ENCODE measurements at regions not wholly inside any gene's neighbourhood (a gene's known extent, or its start where the extent isn't known, plus 50 kb on each side); places are given as distances from the start of the nearest gene placed in this dataset.

DNA sequence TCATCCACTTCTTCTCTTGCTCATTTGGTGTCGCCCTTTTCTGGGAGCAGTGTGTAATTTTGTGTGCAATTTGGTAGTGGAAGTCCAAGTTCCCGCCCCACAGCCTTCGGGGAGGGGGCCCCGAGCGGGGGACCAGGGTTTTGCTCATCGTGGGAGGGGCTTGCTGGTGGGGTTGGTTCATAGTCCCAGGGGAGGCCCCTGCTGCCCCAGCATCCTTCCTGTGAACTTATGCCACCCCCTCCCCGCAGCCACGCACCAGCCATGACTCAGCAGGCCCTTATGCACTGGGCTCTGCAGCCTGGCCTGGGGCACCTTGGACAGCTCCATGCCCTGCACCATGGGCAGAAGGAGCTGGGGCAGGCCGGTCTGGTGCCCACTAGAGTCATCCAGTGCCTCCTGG, 1183.6 kb downstream of the BRD1 start:
- no peak overlapping the region for H3K4me3 ChIP-seq (ENCODE audit: control insufficient read depth, low read depth, low read length)
- DNase-seq (ENCODE audit: low read depth): no peak
- TF ChIP-seq, protein P1, sequence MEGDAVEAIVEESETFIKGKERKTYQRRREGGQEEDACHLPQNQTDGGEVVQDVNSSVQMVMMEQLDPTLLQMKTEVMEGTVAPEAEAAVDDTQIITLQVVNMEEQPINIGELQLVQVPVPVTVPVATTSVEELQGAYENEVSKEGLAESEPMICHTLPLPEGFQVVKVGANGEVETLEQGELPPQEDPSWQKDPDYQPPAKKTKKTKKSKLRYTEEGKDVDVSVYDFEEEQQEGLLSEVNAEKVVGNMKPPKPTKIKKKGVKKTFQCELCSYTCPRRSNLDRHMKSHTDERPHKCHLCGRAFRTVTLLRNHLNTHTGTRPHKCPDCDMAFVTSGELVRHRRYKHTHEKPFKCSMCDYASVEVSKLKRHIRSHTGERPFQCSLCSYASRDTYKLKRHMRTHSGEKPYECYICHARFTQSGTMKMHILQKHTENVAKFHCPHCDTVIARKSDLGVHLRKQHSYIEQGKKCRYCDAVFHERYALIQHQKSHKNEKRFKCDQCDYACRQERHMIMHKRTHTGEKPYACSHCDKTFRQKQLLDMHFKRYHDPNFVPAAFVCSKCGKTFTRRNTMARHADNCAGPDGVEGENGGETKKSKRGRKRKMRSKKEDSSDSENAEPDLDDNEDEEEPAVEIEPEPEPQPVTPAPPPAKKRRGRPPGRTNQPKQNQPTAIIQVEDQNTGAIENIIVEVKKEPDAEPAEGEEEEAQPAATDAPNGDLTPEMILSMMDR (IDR thresholded peaks at IDR 0.05; ENCODE audit: control insufficient read depth, insufficient read depth, low read depth, low read length, missing control alignments): no peak

DNA sequence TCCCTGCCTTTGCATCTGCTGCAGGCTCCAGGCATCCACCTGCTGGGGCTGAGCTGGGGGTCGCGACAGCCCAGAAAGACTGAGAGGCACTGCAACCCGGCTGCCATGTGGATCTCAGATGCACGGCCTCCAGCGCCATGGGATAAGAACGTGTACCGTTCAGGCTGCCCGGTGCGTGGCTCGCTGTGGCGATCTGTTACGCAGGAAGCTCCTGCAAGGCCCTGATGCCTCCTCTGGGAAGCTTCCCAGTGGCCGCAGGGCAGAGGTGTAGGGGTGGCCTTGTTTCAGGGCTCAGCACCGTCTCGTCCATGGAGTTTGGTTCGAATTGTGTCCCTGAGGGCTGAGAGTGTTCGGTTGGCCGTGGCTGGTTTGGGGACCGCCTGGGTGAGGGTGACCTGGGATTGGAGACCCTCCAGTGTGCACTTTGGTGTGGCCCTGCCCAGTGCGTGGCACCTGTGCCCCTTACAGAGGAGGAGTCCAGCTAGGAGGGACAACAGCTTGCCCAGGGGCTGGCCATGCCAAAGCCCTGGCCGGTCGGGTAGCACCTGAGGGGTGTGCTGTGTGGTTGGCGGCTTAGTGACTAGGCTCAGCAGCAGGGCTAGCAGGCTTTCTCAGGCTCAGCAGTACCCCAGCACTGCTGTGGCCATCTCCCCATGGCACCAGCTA, 1184.5 kb downstream of the BRD1 start:
- no peak overlapping the region for H3K4me3 ChIP-seq (ENCODE audit: control insufficient read depth, low read depth, low read length)
- TF ChIP-seq, protein P1 (IDR thresholded peaks at IDR 0.05; ENCODE audit: control insufficient read depth, insufficient read depth, low read depth, low read length, missing control alignments): no peak
- DNase-seq (ENCODE audit: low read depth): no peak

DNA sequence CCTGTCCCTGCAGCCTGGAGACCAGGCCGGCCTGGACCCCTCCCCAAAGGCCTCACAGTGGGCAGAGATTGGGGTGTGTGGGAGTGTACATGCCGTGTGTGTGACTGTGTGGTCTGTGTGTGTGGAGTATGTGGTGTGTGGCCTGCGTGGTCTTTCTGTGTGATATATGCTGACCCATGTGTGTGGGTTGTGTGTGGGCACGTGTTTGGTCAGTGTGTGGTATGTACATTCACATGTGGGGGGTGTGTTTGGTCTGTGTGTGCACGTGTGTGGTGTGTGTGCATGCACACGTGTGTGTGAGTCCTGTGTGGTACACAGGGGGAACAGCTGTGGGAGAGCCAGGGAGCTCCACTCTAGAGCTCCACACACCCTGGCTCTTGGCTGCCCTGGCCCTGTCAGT, 1185.1 kb downstream of the BRD1 start:
- H3K4me3 ChIP-seq (ENCODE audit: control insufficient read depth, low read depth, low read length): no peak overlapping the region
- TF ChIP-seq, protein P1 (IDR thresholded peaks at IDR 0.05; ENCODE audit: control insufficient read depth, insufficient read depth, low read depth, low read length, missing control alignments): no peak
- DNase-seq (ENCODE audit: low read depth): no peak

DNA sequence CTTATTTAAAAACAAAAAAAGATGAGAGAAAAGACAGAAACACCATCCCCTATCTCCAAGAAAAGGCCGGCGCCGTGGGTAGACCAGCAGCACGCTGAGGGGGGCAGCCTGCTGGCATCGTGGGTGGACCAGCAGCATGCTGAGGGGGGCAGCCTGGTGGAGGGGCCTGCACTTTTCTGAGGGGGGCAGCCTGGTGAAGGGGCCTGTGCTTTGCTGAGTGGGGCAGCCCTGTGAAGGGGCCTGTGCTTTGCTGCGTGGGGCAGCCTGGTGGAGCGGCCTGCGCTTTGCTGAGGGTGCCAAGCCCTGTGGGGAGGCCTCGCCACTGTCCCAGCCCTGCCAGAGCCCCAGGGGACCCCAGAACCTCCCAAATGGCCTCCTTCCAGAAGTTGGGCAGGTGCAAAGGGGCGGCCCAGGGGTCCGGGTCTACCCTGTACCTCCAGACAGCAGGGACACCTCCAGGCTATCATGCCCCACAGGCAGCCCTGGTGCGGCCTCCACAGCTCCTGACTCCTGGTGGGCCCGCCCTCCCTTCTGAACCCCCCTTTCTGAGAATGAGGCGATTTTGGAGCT, 1185.7 kb downstream of the BRD1 start:
- TF ChIP-seq, protein P1 (IDR thresholded peaks at IDR 0.05; ENCODE audit: control insufficient read depth, insufficient read depth, low read depth, low read length, missing control alignments): no peak
- no peak overlapping the region for H3K4me3 ChIP-seq (ENCODE audit: control insufficient read depth, low read depth, low read length)
- no peak for DNase-seq (ENCODE audit: low read depth)

DNA sequence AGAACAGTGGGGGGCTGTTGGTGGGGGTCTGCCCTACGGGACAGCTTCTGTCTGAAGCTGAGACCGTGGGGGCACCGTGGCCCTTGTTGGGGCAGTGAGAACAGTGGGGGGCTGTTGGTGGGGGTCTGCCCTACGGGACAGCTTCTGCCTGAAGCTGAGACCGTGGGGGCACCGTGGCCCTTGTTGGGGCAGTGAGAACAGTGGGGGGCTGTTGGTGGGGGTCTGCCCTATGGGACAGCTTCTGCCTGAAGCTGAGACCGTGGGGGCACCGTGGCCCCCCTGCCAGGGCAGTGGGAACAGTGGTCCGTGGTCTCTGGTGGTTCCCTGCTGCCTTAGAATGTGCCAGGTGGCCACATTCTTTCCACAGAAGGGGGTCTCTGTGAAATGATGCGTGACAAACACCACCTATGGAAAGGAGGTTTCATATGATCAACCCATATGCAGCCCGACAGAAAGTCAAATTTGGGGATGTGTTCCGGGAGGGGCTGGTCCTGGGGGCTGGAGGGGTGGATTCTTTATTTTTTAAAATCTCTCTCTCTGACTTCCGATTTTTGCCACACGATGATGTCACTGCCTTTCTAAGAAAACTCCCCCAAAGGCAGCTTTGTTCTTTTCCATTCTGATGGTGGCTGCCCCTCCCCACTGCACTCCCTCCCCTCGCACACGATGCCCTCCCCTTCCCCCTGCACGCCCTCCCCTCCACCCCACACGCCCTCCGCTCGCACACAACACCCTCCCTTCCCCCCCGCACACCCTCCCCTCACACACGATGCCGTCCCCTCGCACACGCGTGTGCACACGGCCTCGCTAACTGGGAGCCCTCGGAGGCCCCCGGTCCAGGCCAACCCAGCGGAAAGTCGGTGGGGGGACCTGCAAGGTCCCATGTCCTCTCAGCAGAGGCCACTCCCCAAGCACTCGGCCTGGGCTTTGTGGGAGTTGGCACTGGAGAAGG, 1186.5 kb downstream of the BRD1 start:
- no peak for DNase-seq (ENCODE audit: low read depth)
- H3K4me3 ChIP-seq (ENCODE audit: control insufficient read depth, low read depth, low read length): no peak overlapping the region
- TF ChIP-seq, protein P1 (IDR thresholded peaks at IDR 0.05; ENCODE audit: control insufficient read depth, insufficient read depth, low read depth, low read length, missing control alignments): no peak

DNA sequence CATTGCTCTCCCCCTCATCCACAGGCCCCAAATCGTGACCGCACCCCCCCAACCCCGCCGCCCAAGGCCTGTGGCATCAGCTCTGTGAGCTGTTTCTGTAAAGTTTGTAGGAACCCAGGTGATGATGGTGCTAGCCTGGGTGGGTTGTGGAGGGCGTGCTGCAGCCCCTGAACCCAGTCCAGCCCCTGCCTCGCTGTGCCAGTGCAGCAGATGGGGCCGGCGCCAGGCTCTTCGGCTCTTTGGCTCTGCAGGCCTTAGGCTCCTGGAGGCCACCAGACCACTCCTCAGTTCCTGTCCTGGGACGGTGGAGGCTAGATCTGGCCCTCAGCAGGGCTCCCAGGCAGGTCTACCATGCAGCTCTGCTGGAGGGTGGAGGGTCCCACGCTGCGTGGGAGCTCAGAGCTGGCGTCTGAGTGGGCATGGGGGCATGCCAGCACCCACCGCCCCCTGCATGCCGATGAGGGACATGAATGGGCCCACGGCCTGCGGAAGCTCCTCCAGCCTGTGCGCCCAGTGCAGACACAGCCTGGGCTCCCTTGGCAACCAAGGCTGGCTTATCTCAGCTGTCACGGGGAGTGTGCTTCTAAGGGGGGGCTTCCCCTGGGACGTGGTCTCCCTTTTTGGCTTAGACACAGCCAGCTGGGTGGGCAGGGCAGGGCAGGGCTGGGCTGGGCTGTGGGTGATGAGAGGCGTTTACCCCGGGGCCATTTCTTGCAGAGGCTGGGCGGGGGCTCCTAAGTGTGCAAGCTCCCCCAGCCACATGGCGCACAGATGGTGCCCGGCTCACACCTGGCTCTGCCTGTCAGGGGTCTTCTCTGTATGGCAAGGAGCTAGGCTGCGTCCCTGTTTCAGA, 1187.6 kb downstream of the BRD1 start:
- no peak for DNase-seq (ENCODE audit: low read depth)
- H3K4me3 ChIP-seq (ENCODE audit: control insufficient read depth, low read depth, low read length): no peak overlapping the region
- TF ChIP-seq, protein P1 (IDR thresholded peaks at IDR 0.05; ENCODE audit: control insufficient read depth, insufficient read depth, low read depth, low read length, missing control alignments): no peak

All from AG09309 (cell line).